PFSK-1 (cell line): ENCODE measurements at regions not wholly inside any gene's neighbourhood (a gene's known extent, or its start where the extent isn't known, plus 50 kb on each side); places are given as distances from the start of the nearest gene placed in this dataset.

Experiments
- POLR2AphosphoS5 ChIP-seq: IDR thresholded peaks from 2 replicates; pipeline ENCODE4 v1.6.1; 2012; ENCODE audit warnings: low read depth, mild to moderate bottlenecking, control low read depth, low read length, moderate library complexity
- TAF1 ChIP-seq: IDR thresholded peaks from 2 replicates; pipeline ENCODE4 v1.6.1; 2012; ENCODE audit warnings: low read length, control low read depth, borderline replicate concordance; ENCODE audit not compliant: insufficient read depth
- TF ChIP-seq, protein P1 (sequence below), 2 experiments: IDR thresholded peaks; 2 replicates each; pipeline versions ENCODE4 v1.6.1 to v1.8.0; 2011 to 2012; ENCODE audit warnings: low read depth in 2 of 2, low read length in 2 of 2, control low read depth in 1 of 2, inconsistent platforms in 1 of 2, mild to moderate bottlenecking in 1 of 2, moderate library complexity in 1 of 2; ENCODE audit not compliant: insufficient read depth in 1 of 2

DNA sequence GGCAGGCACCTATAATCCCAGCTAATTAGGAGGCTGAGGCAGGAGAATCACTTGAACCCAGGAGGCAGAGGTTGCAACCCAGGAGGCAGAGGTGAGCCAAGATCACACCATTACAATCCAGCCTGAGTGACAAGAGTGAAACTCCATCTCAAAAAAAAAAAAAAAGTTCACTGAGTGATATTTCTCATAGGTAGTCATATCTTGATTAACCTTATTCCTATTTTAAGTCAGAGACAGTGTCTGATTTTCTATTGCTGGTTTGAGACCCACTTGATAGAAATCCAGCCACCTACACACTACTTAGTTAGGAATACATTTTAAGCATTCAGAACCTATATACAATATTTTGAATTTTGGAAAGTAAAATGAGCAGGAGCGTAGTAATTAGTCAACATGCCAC, 357.4 kb upstream of the ADGRL2 start:
- TF ChIP-seq, protein P1, sequence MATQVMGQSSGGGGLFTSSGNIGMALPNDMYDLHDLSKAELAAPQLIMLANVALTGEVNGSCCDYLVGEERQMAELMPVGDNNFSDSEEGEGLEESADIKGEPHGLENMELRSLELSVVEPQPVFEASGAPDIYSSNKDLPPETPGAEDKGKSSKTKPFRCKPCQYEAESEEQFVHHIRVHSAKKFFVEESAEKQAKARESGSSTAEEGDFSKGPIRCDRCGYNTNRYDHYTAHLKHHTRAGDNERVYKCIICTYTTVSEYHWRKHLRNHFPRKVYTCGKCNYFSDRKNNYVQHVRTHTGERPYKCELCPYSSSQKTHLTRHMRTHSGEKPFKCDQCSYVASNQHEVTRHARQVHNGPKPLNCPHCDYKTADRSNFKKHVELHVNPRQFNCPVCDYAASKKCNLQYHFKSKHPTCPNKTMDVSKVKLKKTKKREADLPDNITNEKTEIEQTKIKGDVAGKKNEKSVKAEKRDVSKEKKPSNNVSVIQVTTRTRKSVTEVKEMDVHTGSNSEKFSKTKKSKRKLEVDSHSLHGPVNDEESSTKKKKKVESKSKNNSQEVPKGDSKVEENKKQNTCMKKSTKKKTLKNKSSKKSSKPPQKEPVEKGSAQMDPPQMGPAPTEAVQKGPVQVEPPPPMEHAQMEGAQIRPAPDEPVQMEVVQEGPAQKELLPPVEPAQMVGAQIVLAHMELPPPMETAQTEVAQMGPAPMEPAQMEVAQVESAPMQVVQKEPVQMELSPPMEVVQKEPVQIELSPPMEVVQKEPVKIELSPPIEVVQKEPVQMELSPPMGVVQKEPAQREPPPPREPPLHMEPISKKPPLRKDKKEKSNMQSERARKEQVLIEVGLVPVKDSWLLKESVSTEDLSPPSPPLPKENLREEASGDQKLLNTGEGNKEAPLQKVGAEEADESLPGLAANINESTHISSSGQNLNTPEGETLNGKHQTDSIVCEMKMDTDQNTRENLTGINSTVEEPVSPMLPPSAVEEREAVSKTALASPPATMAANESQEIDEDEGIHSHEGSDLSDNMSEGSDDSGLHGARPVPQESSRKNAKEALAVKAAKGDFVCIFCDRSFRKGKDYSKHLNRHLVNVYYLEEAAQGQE (IDR thresholded peaks at IDR 0.05; ENCODE audit: insufficient read depth in 1 of 2, low read depth in 2 of 2, low read length in 2 of 2): no peak
- TF ChIP-seq POLR2AphosphoS5: no peak
- TF ChIP-seq TAF1: no peak
